ENCODE measurements at regions not wholly inside any gene's neighbourhood (a gene's known extent, or its start where the extent isn't known, plus 50 kb on each side); places are given as distances from the start of the nearest gene placed in this dataset.

DNA sequence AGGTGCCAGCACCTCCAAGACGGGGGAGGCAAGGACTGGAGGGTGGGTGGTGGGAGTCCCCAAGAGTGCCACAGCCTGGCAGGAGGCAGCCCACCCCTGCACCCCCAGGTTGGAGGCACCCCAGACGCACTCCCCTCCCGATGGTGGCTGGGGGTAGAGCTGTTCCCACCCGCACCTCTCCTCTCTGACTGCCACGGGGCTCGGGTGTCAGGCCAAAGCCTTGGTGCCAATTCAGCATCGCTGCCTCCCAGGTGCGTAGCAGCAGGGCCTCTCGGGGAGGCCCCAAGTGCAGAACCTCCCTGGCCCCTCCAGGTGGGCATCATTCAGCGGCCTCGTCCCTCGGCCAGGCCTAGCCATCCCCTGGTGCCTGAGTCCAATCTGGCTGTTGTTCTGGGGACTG, 81.1 kb downstream of the ENGASE start:
- peaks cover 0 to 58% of the 10 kb centered on the region in 2 donors for H3K27me3 Mint-ChIP-seq
- ATAC-seq (replicated peaks) (no peak), DNase-seq (no peak)
- no peak overlapping the region for H3K4me3 Mint-ChIP-seq
- H3K27ac Mint-ChIP-seq: no peak overlapping the region
- peaks cover 6% of the 10 kb centered on the region for H3K36me3 Mint-ChIP-seq (ENCODE audit: insufficient read depth)
- peaks cover 0 to 1% of the 10 kb centered on the region in 2 donors for H3K4me1 Mint-ChIP-seq (ENCODE audit: low read depth in 2 of 2)
- no peaks in the 10 kb centered on the region for H3K9me3 Mint-ChIP-seq

DNA sequence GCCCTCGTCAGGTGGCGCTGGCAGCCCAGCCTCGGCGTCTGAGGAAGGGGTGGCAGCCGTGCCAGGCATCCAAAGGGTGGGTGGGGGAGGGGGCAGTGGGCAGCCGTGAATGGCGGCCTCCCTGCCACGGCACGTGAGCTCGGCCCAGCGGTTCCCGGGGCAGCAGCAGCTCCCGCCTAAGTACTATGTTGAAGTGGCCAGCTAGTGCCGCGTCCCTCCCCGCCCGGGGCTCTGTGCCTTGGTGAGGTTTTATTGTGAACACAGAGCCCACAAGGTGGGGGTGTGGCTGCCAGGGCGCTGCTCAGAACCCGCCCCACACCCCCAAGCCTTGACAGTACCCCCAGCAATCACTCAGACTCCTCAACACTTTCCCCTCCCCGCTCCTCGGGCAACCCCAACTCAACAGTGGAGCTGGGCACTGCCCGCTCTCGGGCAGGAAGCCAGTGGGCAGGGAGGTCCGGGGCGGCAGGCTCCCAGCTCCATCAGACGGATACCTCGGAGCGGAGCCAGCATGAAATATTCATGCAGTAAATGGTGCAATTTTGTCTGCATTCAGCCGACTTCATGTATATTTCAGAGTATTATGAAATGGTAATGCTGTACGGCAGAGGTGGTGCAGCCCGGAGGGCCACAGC, 80.4 kb downstream of the ENGASE start:
- no peak for ATAC-seq (replicated peaks)

DNA sequence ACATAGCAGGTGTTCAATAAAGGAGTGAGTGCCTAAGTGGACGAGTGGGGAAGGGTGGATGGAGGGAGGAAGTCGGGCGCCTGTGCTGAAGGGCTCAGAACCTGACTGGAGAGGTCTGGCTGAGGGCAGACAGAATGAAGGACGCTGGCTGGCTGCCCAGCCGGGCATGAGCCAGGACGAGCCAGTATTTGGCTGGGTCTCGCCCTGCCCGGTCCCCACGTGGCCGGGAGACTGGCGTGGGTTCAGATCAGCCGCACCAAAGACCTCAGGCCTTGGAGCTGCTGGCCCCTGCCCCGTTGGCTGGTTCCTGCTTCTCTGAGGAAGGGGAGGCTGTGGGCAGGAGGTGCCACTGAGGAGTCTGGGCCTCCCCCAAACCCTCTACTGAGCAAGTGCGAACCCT, 79.8 kb downstream of the ENGASE start:
- DNase-seq (no peak), ATAC-seq (replicated peaks) (no peak)
- Mint-ChIP-seq H3K4me3 (no peak overlapping the region), H3K27me3 (peaks cover 0 to 64% of the 10 kb centered on the region in 2 donors), H3K9me3 (no peaks in the 10 kb centered on the region), H3K36me3 (ENCODE audit: insufficient read depth) (peaks cover 6% of the 10 kb centered on the region), H3K27ac (no peak overlapping the region), H3K4me1 (ENCODE audit: low read depth in 2 of 2) (peaks cover 0 to 1% of the 10 kb centered on the region in 2 donors)

More for the DNA sequence above, 80.4 kb downstream of the ENGASE start:
- no peak for DNase-seq
- Mint-ChIP-seq H3K27me3 (peaks cover 0 to 64% of the 10 kb centered on the region in 2 donors), H3K4me3 (no peak overlapping the region), H3K36me3 (ENCODE audit: insufficient read depth) (peaks cover 6% of the 10 kb centered on the region), H3K4me1 (ENCODE audit: low read depth in 2 of 2) (peaks cover 0 to 1% of the 10 kb centered on the region in 2 donors), H3K27ac (no peak overlapping the region), H3K9me3 (no peaks in the 10 kb centered on the region)

GRCh38 chr17:79153367-79154130, 78.9 kb downstream of the ENGASE start:
- ATAC-seq (replicated peaks) (no peak), DNase-seq (no peak)
- H3K36me3 Mint-ChIP-seq (ENCODE audit: insufficient read depth): peaks cover 6% of the 10 kb centered on the region
- H3K27me3 Mint-ChIP-seq: peaks cover 0 to 57% of the 10 kb centered on the region in 2 donors
- no peaks in the 10 kb centered on the region for H3K9me3 Mint-ChIP-seq
- peak overlapping the region in 1 of 2 donors; percentile 63 for H3K27ac Mint-ChIP-seq
- no peak overlapping the region for H3K4me3 Mint-ChIP-seq
- peaks cover 0 to 1% of the 10 kb centered on the region in 2 donors for H3K4me1 Mint-ChIP-seq (ENCODE audit: low read depth in 2 of 2)

- Mint-ChIP-seq H3K4me3 (no peak overlapping the region), H3K9me3 (no peaks in the 10 kb centered on the region), H3K27me3 (peaks cover 0 to 48% of the 10 kb centered on the region in 2 donors), H3K27ac (peak overlapping the region in 1 of 2 donors; percentile 63), H3K4me1 (ENCODE audit: low read depth in 2 of 2) (peaks cover 0 to 1% of the 10 kb centered on the region in 2 donors), H3K36me3 (ENCODE audit: insufficient read depth) (peaks cover 6% of the 10 kb centered on the region)
- ATAC-seq (replicated peaks) (no peak), DNase-seq (no peak)
Measured at GRCh38 chr17:79152636-79153035, 78.0 kb downstream of the ENGASE start.

DNA sequence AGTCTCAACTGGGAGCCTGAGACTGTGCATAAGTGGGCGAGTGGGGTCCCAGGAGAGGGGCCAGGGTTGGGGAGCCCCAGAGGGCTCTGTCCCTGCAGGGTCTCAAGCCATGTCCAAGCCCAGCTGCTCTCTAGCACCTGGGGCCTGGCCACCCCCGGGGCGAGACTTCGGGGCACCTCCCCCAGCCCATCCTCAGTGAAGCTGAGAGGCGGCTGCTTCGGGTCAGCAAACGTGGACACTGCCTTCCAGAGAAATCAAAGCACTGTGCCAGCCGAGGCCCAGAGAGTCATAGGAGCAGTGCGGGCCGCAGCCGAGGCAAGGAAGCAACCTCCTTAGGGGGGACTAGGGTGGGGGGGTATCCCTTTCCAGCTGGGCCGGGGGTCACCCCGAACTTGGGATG, 77.5 kb downstream of the ENGASE start:
- Mint-ChIP-seq H3K27me3 (peaks cover 0 to 46% of the 10 kb centered on the region in 2 donors), H3K4me3 (no peak overlapping the region), H3K9me3 (no peaks in the 10 kb centered on the region), H3K27ac (no peak overlapping the region), H3K4me1 (ENCODE audit: low read depth in 2 of 2) (peaks cover 0 to 1% of the 10 kb centered on the region in 2 donors), H3K36me3 (ENCODE audit: insufficient read depth) (peaks cover 5% of the 10 kb centered on the region)
- ATAC-seq (replicated peaks) (no peak), DNase-seq (no peak)

- H3K36me3 Mint-ChIP-seq (ENCODE audit: insufficient read depth): peaks cover 3% of the 10 kb centered on the region
- no peaks in the 10 kb centered on the region for H3K9me3 Mint-ChIP-seq
- H3K4me1 Mint-ChIP-seq (ENCODE audit: low read depth in 2 of 2): peaks cover 0 to 1% of the 10 kb centered on the region in 2 donors
- no peak overlapping the region for H3K4me3 Mint-ChIP-seq
- no peak overlapping the region for H3K27ac Mint-ChIP-seq
- H3K27me3 Mint-ChIP-seq: peaks cover 0 to 46% of the 10 kb centered on the region in 2 donors
- DNase-seq (no peak), ATAC-seq (replicated peaks) (no peak)
Measured at GRCh38 chr17:79150799-79151198, 76.2 kb downstream of the ENGASE start.

GRCh38 chr17:79150035-79150733, 75.6 kb downstream of the ENGASE start:
- Mint-ChIP-seq H3K27me3 (peaks cover 0 to 46% of the 10 kb centered on the region in 2 donors), H3K36me3 (ENCODE audit: insufficient read depth) (peaks cover 3% of the 10 kb centered on the region), H3K9me3 (no peaks in the 10 kb centered on the region), H3K4me3 (no peak overlapping the region), H3K4me1 (ENCODE audit: low read depth in 2 of 2) (peaks cover 0 to 1% of the 10 kb centered on the region in 2 donors), H3K27ac (no peak overlapping the region)
- DNase-seq: no peak
- no peak for ATAC-seq (replicated peaks)

GRCh38 chr17:79148584-79148983, 74.0 kb downstream of the ENGASE start:
- H3K4me3 Mint-ChIP-seq: no peak overlapping the region
- H3K27me3 Mint-ChIP-seq: peaks cover 0 to 50% of the 10 kb centered on the region in 2 donors
- H3K27ac Mint-ChIP-seq: no peak overlapping the region

GRCh38 chr17:79147746-79148506, 73.3 kb downstream of the ENGASE start:
- ATAC-seq (replicated peaks): no peak
- peaks cover 0 to 49% of the 10 kb centered on the region in 2 donors for H3K27me3 Mint-ChIP-seq
- no peak overlapping the region for H3K27ac Mint-ChIP-seq
- no peaks in the 10 kb centered on the region for H3K36me3 Mint-ChIP-seq (ENCODE audit: insufficient read depth)
- no peak for DNase-seq
- H3K4me1 Mint-ChIP-seq (ENCODE audit: low read depth in 2 of 2): peaks cover 0 to 1% of the 10 kb centered on the region in 2 donors
- no peak overlapping the region for H3K4me3 Mint-ChIP-seq
- H3K9me3 Mint-ChIP-seq: no peaks in the 10 kb centered on the region

More at GRCh38 chr17:79148584-79148983, 74.0 kb downstream of the ENGASE start:
- no peaks in the 10 kb centered on the region for H3K9me3 Mint-ChIP-seq
- DNase-seq (no peak), ATAC-seq (replicated peaks) (no peak)
- peaks cover 0 to 1% of the 10 kb centered on the region in 2 donors for H3K4me1 Mint-ChIP-seq (ENCODE audit: low read depth in 2 of 2)
- peaks cover 2% of the 10 kb centered on the region for H3K36me3 Mint-ChIP-seq (ENCODE audit: insufficient read depth)

- Mint-ChIP-seq H3K4me1 (ENCODE audit: low read depth in 2 of 2) (peaks cover 0 to 1% of the 10 kb centered on the region in 2 donors), H3K9me3 (no peaks in the 10 kb centered on the region), H3K4me3 (no peak overlapping the region), H3K27ac (no peak overlapping the region), H3K36me3 (ENCODE audit: insufficient read depth) (no peaks in the 10 kb centered on the region), H3K27me3 (peaks cover 0 to 47% of the 10 kb centered on the region in 2 donors)
- DNase-seq: no peak
- ATAC-seq (replicated peaks): no peak
Measured at GRCh38 chr17:79146562-79146961, 71.9 kb downstream of the ENGASE start.

GRCh38 chr17:79145548-79145947, 70.9 kb downstream of the ENGASE start:
- H3K36me3 Mint-ChIP-seq (ENCODE audit: insufficient read depth): no peaks in the 10 kb centered on the region
- peaks cover 0 to 48% of the 10 kb centered on the region in 2 donors for H3K27me3 Mint-ChIP-seq
- H3K9me3 Mint-ChIP-seq: no peaks in the 10 kb centered on the region
- ATAC-seq (replicated peaks) (no peak), DNase-seq (no peak)
- no peak overlapping the region for H3K4me3 Mint-ChIP-seq
- H3K4me1 Mint-ChIP-seq (ENCODE audit: low read depth in 2 of 2): peaks cover 0 to 1% of the 10 kb centered on the region in 2 donors
- H3K27ac Mint-ChIP-seq: no peak overlapping the region

DNA sequence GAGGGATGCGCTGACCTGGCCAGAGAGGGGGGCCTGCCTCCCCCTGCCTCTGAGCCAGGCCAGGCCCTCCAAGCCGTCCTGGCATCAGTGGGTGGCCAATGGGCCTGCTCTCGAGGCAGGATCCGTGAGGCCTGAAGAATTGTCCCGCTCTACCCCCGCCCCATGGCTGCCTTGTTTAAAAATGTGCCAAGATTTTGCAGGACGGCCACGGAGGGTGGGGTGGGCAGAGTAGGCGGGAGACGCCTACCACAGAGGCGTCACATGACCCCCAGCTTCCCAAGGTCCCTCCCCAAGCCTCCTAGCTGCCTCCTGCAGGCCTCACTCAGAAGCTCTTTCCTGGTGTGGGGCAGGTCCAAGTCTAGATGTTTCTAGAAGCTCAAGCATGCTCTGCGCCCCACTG, 69.5 kb downstream of the ENGASE start:
- H3K4me1 Mint-ChIP-seq (ENCODE audit: low read depth in 2 of 2): peaks cover 0 to 1% of the 10 kb centered on the region in 2 donors
- DNase-seq: no peak
- peaks cover 0 to 52% of the 10 kb centered on the region in 2 donors for H3K27me3 Mint-ChIP-seq
- no peak overlapping the region for H3K27ac Mint-ChIP-seq
- no peaks in the 10 kb centered on the region for H3K9me3 Mint-ChIP-seq
- H3K4me3 Mint-ChIP-seq: no peak overlapping the region
- H3K36me3 Mint-ChIP-seq (ENCODE audit: insufficient read depth): no peaks in the 10 kb centered on the region
- ATAC-seq (replicated peaks): no peak
